GM21447 (cell line): ENCODE measurements at regions not wholly inside any gene's neighbourhood (a gene's known extent, or its start where the extent isn't known, plus 50 kb on each side); places are given as distances from the start of the nearest gene placed in this dataset.

ENCODE experiments used
- ATAC-seq: cut with Tn5 transposase; IDR thresholded peaks from one replicate; pipeline ENCODE4 v1.9.1; 2021; ENCODE audit not compliant: unreplicated experiment

DNA sequence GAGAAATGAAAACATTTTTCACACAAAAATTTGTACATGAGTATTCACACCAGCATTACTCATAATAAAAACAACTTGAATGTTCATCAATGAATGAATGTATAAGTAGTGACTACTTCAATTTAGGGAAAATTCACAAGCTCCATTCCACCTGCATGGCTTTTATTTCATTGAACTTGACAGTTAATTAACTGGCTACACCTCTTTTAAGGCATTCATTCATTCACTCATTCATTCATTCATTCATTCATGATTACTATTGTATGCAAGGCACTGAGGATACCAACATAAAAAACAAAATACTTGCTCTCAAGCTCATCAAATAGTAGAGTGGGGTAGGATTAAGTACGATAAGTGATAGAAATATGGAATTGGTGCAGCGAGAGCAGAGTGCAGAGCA is 198.3 kb upstream of the DLGAP1 start:
- ATAC-seq = no peak

DNA sequence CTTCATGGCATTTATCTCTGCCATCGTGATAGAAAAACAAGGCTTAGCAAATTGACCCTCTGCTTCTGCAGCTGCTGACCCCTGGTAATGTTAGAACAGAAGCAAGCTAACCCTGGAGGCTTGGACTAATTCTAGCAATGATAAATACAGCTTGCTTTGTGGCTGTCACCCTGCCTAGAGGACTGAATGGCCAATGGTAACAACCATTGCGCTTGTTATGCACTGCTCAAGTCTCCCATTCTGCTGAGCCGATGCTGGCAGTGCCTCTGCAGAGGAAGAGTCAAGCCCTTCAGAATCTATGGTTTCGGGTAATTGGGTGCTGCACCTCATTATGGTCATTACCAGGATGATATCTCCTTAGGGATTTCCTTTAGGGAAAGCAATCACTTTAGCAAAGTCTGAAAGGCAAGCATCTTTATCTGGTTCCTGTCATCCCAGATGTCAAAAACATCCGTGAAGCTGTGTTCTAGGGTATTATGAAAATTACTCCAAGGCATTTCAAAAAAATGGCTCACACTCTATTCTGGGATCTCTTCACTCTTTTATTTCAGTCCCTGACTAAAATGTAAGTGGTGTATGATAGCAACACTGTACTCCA is 186.8 kb upstream of the DLGAP1 start:
- ATAC-seq = no peak

DNA sequence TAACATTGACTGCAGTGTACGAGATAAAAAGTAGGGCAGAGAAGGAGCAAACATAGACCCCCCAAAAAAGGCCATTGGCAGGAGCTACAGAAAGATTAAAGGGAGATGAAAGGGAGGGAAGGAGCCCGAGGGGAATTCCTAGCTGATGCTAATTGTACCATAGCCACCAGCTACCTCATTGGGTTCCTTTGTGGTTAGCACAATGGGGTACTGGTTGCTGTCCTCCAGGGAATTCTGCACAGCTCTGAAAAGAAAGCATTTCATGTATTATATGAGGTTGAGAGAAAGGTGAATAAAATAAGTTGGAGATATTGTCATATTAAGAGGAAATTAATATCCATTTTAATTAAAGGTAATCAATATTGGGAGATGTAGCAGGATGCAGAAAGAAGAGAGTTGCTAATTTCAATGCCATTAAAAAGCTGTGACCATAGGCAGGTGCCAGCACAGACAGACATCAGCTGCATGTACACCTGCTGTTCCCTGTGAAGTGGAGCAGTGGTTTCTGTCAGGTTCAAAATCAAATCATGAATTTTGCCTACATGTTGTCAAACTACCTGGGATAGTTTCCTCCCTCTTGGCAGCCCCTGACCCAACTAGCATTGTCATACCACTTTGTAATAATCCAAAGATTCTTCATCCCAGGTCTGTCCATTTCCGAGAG is 185.4 kb upstream of the DLGAP1 start:
- no peak for ATAC-seq

DNA sequence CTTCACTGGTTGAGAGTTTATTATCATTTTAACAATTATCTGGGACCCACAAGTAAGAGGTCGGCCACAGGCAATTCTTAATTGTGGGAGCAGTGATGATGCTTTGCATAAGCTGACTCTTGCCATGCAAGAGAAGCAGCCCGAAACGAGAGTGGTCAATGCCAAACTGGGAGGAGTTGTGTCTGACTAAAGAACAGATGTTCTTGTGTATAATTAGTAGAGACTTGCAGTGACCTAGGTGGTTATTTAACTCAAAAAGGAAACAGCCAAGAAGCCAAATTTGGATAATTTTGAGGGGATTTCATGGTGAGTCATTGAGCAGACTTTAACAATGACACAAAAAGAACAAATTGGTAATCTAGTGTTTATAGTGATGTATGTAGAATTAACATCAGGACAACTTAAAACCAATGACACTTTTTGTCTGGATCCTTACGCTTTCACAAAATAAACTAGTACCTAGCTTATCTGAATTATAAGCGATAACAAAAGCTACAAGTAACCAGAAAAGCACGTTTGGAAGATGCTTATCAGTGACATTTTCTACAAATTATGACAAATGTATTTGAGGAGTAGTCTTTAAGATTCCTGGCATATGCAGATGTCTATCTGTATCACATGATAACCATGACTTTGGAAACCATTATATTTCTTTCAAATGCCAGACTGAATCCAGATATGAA is 184.7 kb upstream of the DLGAP1 start:
- ATAC-seq = peak; percentile 76

DNA sequence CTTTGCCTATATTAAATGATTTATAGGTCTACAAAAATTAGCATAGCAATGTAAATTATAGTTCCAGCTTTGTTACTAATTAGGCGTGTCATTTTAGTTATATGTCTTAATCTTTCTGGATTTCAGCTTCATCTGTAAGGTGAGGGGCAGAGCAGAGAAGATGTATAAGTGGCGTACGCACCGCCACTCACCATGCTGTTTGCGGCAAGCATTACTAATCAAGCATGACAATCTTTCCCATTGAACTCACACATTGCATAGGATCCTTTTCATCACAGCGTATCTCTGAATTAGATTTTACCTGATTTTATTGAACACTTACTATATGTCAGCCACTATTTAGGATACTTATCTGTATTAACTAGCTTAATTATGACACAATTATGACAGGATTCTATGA is 183.6 kb upstream of the DLGAP1 start:
- no peak for ATAC-seq

DNA sequence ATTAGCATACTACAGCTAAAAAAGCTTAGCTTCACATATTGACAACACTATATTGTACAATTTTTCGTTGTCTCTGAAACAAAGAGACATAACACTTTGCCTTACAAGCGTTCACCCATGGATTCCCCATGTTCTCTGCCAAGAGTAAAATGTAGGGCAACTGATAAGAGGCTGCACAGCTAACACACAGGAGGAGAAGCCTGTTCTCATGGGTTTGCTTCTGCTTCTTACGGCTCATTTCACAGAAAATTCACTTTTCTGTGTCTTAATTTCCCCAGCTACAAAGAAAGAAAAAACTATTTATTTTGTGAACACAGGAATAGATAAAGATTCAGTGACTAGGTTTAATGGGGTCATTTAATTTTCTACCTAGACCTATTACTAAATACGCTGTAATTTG is 182.8 kb upstream of the DLGAP1 start:
- ATAC-seq = no peak

DNA sequence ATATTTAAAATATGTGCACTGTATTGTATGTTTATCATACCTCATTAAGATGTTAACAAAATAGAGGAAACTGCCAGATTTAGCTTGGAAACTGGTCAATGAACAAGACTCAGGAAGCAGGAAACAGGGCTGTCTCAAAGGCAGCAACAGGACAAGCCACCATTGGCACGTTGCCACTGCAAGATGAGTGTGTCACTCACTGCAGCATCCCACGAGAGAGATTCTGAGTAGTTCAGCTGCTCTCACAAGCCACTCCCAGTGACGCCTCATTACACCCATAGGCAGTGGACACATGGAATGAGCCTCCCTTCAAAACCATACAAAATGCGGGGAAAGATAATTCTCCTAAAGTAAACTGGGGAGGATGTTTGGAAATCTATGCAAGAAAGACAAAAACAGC is 181.9 kb upstream of the DLGAP1 start:
- no peak for ATAC-seq

DNA sequence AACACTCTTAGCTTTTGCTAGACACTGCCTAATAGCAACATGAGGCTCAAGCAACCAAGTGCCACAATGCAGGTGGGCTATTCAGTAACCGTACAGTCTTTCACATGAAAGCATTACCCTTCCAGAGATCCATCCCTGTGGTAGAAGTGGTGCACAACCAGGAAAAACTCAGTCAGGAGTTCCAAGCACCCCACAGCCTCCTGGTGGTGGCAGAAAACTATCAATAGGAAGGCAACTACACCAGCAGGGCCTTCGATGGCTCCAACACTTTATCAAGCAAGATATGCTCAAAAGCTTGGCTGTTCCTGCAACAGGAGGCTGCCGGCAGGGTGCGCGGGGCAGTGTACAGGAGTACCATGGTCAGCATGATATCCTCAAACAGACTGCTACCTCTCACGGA is 176.1 kb upstream of the DLGAP1 start:
- ATAC-seq = no peak

DNA sequence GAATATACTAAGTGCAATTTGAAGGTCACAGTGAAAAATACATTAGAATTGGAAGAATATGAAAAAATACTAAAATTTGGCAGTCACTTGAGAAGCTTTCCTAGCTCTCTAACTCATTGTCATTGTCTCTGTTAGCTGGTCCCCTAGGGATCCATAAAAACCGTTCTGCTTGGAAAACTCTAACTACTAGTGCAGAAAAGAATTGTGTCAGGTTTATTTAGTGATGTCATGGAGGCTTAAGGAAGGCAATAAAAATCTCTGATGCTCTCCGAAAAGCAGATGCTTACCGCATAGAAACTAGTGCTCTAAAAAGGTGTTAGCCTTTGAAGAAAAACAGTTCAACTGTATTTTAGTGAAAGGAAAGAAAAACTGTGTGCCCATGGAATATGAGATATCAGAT is 150.1 kb upstream of the DLGAP1 start:
- ATAC-seq = no peak

DNA sequence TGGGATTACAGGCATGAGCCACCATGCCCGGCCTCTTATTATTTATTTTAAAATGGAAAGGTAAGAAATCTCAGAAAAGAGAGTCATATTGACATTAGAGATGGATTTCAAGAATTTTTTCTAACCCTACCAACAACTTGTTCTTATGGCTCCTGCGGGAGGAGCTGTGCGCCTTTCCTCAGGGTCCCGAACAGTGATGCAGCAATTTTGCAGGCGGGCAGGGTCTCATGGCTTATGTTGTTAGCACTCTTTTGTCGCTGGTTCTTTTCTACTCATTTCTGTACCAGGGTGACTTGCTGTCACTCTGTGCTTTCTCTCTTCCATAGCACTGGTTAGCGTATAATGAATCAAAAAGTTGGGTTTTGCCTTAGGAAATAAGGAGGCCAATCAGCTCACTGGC is 148.8 kb upstream of the DLGAP1 start:
- ATAC-seq = no peak

DNA sequence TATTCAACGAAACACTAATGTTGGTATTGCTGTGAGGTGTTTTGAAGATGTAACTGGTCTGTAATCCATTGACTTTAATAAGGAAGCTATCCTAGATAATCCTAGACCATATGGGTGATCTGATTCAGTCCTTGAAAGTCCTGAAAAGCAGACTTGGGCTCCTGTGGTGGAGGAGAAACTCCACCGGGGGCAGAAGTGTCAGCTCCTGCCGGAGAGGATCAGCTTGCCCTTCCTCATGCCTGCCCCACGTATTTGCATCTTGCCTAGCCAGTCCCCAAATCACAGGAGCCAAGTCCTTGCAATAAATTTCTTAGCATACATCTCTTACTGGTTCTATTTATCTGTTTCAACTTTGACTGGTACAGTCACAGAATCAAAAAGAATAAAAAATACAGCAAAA is 144.2 kb upstream of the DLGAP1 start:
- no peak for ATAC-seq

DNA sequence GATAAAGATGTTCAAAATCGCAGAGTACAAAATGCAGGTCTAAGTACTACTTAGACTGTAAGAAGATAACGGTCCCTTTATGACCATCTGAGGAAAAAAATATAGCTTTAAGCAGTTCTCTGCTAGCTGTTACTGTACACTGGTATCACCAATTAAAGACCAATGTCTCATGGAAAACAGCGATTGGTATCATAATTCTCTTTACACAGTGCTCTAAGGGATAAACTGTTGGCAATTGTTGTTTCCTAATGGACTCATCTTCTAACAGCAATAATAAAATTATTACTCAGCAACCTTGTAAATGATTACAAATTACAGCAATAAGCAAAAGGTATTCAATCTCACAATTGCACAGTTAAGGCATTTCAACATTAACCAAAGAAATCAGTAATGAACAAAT is 142.2 kb upstream of the DLGAP1 start:
- no peak for ATAC-seq

DNA sequence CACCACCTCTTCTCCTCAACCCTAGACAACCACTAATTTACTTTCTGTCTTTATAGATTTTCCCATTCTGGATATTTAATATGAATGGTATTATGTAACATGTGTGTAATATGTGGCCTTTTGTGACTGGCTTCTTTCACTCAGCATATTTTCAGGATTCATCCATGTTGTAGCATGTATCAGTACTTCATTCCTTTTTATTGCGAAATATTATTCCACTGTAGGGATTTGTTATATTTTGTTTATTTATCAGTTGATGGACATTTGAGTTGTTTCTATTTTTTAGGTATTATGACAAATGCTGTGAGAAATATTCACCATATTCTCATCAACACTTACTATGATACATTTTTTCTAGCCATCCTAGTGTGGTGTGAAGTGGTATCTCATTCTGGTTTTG is 138.8 kb upstream of the DLGAP1 start:
- no peak for ATAC-seq

DNA sequence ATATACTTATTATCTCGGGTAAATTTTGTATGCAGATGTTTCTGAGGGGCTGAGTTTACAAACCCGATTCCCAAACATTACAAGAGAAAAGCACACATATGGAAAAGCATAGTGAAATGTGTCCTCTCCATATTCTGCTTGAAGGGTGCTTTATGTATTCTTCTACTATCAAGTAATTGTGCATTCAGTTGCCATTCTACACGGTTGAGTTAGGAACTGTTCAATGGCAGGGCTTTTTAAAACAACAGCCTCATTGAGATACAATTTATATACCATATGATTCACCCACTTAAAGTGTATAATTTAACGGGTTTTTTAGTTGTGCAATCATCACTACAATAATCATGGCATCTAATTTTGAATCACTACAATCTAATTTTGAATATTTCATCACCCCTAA is 138.4 kb upstream of the DLGAP1 start:
- ATAC-seq = no peak

DNA sequence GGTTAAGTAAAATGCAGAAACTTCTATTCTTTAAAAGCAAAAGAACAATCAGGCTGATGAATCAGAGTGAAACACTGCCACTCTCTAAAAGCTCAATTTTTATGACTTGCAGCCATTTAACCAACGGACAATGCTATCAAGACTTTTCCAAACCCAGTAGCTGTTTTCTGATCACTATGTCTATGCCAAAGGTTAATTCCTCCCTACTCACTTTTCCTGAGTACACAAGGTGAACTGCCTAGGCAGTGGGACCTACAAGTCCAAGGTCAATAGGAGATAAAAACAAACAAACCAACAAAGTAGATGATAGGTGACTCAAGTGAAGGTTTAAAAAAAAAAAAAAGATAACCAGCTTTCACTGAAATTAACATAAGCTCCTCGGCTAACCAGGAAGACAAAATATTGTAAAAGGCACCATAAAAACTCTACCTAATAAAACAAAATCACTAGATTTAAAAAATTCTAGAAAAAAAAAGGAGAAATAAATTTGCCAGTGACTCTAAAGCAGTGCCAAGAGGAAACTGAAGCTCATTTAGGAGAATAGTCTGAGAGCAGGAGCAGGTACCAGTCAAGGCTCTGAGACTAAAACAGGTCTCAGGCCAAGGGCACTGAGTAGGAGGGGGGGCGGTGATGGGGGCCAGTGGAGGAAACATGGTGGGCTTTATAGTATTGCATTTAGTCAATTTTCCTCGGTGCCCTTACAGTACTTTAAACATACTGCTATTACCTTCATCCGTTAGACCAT is 134.1 kb upstream of the DLGAP1 start:
- no peak for ATAC-seq

DNA sequence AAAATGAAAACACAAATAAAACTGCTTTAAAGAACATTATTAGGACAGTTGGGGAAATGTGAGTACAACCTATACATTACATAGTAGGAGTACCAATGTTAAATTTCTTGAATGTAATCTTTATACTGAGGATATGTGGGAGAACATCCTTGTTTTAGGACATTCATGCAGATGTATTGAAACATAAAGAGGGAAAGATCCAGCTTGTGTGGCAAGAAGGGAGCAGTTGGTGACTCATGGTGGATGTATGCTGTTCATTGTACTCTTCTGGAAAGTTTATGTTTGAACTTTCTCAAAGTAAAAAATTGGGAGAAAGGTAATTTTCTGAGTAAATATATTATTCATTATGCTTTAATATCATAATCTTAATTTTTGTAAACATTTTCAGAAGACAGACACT is 132.1 kb upstream of the DLGAP1 start:
- ATAC-seq = no peak

DNA sequence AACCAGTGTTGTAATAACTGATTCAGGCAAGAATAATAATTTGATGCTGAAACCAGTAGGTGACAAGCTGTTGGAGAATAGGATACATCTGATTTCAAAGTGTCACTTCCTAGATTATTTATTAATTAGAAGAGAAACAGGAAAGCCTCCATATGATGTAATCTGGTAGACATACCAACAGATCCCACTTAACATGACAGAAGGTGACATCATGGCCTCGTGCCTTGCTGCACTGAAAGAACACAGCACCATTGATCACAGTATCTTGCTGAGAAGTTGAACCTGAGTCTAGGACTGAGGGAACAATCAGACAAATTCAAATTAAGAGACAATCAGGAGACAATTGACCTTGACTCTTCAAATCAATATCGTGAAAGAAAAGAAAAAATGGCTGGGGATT is 131.6 kb upstream of the DLGAP1 start:
- ATAC-seq = no peak

DNA sequence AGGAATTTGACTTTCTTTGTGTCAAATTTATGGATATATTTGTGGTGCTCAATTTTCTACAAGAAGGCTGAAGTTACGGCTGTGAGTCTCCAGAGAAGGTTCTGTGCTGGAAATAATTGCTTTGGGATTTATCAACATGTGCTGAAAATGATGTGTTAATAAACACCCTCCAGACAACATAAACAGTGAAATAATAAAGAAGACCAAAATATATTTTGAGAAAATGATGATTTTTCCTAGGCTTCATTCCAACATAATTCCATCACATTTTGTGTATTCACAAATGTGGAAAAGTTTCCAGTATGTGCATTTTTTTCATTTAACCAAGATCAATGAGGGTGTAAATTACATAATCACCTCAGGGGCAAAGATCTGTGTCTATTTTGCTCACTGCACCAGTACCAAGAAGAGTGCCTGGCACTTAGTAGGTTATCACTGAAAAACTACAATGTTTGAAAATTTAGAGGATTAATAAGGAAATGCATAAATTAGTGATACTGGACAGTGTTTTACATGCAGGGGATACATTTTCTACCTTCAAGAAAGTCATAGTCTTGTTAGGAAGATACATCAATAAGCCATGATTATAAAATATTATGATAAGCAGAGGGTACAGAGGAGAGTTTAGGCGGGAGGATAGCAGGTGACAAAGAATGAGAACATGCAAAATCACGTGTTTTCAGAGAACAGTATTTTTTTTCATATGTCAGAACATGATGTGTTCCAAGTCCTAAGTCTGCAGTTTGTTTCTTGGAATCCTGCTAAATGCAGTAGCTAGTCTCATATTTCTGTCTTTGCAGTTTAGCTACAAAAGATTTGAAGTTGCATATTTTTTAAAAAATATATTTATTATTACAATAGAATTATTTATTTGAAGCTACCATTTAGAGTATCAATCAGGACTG is 127.6 kb upstream of the DLGAP1 start:
- ATAC-seq = no peak

DNA sequence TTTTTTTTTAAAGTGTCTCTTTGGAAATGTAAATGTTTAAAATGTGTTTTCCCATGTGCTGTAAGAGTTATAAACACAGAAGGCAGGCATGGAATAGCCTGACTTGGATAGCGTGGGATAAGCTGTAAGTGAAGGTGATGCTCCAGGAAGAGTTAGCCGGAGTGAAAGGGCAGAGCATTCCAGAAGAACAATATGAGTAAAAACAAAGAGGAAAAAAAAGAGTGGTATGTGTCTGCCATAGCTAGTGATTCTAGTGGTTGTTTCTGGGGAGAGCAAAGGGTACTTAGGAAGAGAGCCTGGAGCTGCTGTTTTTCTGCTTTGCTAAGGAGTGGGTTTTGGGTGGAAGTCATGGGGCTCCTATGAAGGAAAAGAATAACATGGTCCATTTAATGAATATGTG is 126.9 kb upstream of the DLGAP1 start:
- ATAC-seq = no peak

DNA sequence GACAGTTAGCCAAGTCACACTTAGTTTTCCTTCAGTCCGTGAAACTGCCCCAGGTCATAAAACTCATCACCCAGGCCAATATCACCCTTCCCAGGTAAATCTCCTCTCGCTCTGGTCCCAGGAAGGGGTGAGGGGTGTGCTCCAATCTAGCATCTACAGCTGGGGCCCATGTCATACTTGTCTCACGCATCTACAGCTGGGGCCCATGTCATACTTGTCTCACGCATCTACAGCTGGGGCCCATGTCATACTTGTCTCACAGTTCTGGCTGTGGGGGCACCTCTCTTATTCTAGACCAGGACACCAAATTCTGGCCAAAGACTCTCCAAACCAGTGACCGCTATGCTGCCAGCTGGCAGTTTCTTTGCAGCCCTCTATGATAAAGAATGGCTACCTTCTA is 123.3 kb upstream of the DLGAP1 start:
- no peak for ATAC-seq

DNA sequence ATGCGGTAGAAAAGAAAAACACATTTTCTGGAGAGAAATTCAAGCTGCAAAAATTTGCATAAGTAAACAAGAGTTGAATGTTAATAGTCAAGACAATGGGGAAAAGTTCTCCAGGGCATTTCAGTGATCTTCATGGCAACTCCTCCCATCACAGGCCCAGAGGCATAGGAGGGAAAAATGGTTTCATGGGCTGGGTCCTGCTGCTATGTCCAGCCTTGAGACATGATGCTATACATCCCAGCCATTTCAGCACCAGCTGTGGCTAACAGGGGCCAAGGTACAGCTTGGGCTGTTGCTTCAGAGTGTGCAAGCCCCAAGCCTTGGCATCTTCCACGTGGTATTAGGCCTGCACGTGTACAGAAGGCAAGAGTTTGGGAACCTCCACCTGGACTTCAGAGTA is 118.6 kb upstream of the DLGAP1 start:
- ATAC-seq = no peak
